Renal cortex interstitium (tissue), 11 donors: ENCODE measurements at regions not wholly inside any gene's neighbourhood (a gene's known extent, or its start where the extent isn't known, plus 50 kb on each side); places are given as distances from the start of the nearest gene placed in this dataset.

Experiments used
- DNase-seq, 11 donors: peaks; one replicate each; pipeline ENCODE4 v3.0.0-alpha.2; 2013; ENCODE audit warnings: low read depth in 9 of 11, low spot score in 4 of 11; ENCODE audit errors: extremely low read depth in 1 of 11

DNA sequence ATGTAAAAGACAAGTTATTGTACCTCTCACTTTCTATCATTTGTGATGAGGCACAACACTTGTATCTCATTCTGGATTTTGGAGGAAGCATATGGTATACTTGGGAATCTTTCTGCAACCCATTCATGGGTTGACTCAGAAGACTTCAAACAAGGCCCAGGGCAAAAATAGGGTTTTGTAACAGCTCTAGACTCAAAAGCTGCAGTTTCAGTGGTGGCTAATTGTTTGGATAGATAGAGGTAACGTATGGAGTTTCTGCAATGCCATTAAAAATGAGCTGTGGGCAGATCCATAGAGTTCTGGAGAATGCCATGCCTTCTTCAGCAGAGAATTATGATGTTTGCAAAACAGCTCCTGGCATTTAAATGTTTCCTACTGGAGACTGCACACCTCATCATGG is 279.6 kb upstream of the VLDLR start:
- no peak for DNase-seq

DNA sequence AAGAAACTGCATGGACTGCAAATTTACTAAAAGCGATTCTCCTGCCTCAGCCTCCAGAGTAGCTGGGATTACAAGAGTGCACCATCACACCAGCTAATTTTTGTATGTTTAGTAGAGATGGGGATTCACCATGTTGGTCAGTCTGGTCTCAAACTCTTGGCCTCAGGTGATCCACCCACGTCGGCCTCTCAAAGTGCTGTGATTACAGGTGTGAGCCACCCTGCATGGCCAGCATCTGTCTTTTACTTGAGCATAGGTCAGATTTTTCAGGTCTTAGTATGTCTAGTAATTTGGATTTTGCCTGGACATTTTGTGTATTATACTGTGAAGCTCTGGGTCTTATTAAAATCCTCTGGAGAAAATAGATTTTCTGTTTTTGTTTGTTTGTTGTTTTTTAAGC is 277.8 kb upstream of the VLDLR start:
- DNase-seq, result no peak

DNA sequence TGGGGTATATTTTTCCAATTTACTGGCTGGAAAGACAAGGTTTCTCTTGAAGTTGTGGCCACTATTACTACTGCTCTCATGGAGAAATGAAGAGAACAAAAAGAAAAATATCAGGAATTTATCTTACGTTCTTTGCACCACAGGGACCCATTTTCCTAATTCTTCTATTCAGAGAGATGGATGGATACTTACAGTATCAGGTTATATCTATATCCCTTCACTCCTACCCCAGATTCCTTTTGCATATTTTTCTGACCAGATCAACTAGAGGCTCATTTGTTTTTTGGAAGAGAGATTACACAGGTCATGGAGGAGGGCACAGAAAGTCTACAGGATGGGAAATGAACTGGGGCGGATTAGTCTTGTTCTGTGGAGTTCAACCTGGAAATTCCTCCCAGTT is 277.2 kb upstream of the VLDLR start:
- no peak for DNase-seq

DNA sequence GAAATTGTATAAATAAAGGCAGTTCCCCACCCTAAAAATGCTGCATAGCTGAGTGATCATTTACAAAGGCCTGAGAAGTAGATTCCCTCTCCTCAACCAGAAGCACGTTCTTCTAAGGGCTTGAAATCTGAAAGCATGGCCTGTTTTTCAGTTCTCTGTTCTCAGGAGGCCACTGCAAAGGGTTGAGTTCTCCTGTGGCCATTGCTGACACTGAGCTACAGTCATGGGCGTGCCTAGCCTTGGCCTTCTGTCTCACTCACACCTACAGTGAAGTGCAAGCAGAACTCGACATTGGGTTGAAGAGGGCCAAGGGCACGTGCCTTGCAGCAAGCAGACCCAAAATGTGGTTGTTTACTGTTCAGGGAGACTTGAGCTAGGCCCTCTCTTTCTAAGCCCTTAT is 276.6 kb upstream of the VLDLR start:
- DNase-seq, result no peak

DNA sequence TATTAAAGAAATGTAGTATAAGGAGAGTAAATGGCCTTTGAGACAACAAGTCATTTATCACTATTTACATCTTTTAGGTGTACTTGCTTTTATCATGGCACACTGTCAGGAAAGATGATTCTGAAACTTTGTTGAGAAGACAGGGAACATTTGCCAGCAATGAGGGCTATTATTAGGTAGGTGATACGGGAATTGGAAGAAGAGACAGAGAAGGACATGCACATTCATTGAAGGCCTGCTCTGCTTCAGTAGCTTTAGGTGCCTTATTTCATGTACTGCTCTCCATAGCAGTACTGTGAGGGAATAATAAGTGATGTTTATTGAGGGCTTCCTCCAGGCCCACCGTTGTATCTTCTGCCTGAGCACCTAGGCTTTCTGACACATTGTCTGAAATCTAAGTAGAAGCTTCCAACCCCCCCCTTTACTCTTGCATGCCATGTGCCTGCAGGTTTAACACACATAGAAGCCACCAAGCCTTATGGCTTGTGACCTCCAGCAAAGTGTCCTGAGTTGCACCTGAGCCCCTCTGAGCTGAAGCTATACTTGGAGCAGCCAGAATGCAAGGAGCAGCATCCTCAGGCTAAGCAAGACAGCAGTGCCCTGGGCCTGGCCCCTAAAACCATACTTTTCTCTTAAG is 275.2 kb upstream of the VLDLR start:
- DNase-seq, result no peak

DNA sequence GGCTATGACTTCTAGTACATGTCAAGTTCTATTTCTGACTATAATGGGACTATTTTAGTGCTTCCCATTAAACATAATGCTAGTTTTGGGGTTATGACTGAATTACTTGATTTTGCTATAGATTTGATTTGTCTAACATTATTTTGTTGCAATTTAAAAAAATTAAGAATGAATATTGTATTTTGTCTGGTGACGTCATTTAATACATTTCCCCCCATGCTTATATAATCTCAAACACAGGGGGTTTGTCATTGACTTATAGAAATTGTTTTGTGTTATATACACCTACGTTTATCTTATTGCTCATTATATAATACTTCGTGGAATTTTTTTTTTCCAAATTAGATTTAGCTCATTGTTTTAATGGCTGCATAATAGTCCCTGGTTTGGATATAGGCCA is 270.3 kb upstream of the VLDLR start:
- no peak for DNase-seq

DNA sequence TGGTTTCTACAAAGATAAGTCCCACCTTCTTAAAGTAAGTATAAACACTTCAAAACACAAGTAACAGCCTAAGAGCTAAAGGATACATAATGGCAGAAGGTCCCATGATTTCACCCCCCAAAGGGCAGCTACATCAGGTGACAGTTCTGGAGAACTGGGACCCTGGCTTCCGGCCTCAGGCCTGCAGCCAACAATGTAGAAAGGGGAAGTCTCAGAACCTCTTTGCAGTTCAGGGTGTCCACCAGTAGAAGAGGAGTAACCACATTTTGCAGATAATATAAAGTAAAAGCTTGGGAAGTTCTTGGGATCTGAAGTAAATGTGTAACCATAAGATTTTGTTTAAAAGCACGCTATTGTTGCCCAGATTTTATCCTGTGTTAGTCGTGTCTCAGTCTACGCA is 267.4 kb upstream of the VLDLR start:
- no peak for DNase-seq

DNA sequence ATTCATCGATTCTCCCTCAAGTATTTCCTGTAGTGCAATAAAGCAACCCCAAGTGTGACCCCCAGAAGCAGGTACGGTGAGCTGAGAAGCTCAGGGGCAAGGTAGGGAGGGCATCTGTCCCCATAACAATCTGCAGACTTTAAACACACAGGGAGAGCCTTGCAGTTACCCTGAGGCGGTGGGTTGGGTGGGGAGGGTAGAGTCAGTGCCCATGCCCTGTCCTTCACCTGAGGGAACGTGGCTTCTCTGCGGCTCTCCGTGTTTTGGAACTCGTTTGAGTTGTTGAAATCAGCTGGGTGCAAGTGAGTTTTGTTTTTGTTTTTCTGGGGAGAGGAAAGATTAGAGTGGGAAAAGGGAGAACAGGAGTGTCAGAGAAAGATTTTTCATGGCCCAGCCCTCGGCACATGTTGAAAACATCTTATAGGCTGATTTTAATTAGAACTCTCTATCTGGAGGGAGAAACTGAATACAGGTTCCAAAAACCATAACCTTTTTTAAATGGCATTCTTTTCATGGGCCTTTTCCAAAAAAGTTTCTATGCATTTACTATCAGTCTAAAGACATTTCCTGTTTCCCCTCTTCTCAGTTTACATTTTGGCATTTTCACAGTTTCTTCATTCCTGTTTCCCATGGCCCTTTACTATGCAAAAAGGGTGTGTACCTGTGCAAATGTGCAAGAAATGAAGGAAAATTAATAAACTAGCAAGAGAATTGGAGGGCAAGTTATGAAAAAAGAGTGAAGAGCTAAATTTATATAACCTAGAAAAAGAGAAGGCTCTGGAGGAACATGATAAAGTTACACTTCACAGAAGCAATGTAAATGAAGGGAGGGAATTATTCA is 266.5 kb upstream of the VLDLR start:
- DNase-seq, result no peak

DNA sequence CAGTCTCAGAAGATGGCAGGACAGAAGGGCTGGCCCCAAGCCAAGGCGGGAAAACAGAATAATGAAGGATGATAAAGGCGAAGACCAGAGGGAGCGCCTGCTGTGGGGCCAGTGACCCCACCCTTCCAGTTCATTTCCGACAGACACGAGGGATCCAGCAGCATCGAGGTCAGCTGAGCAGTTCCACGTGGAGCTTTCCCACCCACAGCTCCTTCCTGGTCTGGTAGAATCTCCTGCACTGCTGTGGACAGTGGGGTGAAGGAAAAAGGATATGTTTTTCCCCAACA is 265.9 kb upstream of the VLDLR start:
- no peak for DNase-seq

DNA sequence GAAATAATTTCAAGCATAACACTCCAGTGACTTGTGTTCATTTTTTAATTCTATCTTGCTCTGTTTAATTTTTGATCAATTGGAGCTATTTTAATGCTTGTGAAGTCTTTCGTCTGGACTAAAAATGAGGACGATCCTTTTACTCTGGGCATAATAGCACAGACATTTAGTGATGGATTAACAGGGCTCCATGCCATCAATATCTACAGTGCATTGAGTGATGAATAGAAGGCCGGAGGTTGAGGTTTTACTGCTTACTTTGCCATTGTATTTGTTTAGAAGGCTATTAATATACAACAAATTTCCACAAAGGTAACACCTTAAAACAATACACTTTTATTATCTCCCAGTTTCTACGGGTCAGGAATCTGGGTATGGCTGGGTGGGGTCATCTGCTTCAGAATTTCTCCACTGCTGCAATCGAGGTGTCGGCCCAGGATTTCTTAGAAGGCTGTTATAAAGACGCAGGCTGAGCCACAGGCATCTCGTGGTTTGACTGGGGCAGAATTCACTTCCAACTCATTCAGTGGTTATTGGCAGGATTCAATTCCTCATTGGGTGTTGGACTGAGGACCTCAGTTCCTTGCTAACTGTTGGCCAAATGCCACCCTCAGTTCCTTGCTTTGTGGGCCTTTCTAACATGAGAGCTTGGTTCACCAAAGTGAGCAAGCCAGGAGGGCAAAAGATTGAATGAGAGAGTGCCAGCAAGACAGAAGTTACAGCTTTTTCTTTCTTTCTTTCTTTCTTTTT is 265.4 kb upstream of the VLDLR start:
- DNase-seq, result no peak

DNA sequence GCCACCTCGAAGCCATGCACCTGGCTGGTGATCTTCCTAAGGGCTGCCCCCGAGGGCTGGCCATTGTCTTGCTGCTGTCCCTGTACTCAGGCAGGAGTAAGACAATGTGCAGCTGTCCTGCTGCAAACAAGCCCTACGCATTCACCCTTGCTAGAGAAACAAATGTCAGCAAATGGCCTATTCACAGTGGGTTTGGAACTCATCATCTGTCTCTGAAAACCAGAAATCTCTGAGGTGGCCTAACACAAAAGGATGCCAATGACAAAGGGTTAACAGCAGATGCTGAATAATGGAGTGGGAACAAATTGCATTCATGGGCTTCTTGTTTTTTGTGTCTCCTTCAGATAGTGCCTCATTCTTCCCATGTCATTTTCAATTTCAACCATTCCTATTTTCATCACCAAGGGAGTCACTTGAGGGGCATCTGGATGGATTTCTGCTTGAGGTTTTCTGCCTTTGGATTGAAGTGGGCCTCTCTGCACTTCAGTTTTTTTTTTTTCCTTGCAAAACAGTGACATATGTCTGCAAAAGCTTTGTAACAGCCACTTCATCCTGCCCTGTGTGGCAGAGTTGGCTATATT is 261.6 kb upstream of the VLDLR start:
- DNase-seq, result no peak

DNA sequence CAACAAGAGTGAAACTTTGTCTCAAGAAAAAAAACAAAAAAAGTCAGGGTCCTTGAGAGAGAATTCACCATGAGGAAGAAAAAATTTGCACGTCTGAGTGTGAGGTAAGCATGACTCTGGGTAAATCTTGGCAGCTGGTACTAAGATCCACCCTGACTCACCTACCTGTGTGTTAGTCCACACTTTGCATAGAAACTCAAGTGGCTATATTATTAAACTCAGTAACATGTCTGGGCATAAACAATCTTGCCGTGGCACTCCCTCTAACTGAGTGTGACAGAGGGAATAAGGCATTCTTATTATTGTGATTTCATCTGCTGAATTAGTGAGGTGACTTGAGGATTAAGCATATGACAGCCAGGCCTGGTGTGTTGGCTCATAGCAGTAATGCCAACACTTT is 259.4 kb upstream of the VLDLR start:
- DNase-seq, result no peak

DNA sequence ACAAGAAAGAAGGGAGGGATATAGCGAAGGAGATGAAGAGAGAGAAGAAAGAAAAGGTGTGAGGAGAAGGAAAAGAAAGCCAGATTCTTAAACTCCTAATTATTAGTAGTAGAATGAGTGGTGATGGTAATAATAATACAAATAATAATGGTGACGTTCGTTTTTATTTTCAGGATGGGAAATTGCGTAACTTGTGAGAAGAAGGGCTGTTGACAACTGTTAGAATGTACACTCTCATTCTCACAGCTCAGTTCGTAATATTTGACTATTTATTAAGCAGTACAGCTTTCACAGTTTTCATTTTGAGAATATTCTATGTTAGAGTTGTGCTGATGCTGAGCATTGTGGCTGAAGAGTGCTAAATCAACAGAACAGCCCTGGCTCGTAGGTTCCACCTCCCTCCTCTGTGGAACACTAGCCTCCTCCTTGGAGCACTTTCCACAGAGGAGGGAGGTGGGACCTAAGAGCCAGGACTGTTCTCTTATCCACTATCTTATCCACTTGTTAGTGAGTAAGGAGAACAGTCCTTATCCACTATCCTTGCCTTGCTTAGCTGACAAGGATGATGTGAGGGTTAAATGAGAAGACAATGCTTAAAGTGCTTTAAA is 258.3 kb upstream of the VLDLR start:
- DNase-seq, result no peak

DNA sequence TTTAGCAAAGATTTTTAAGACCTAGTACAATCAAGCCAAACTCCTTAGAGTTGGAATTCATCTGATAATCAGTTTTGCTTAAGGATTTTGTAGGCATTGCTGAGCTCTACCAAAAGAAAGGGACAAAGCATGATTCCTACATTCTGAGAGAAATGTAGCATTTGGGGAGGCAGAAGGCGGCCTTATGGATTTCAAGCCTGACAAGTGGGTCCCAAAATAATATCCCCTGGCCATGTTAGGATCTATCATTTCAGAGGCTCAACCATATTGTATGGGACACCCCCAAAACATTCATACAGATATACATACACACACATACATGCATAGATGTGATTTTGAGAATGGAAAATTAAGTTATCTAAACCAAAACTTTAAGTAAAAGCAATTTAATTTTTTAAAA is 257.8 kb upstream of the VLDLR start:
- DNase-seq, result no peak

DNA sequence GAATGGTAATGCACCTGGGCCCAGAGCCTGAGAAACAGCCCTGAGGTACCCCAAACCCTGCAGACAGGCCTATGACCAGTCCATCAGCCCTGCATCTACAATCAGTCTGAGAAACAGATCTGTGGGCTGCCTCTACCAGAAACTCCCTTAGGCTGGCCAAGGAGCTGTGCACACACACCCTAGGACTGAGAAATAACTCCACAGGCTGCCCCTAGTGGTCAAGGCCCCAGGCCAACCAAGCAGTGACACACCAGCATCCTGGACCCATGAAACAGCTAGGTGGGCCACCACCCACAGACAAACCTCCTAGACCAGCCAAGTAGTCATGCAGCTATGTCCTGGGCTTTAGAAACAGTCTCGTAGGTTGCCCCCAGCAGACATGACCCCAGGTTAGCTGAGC is 253.6 kb upstream of the VLDLR start:
- no peak for DNase-seq

DNA sequence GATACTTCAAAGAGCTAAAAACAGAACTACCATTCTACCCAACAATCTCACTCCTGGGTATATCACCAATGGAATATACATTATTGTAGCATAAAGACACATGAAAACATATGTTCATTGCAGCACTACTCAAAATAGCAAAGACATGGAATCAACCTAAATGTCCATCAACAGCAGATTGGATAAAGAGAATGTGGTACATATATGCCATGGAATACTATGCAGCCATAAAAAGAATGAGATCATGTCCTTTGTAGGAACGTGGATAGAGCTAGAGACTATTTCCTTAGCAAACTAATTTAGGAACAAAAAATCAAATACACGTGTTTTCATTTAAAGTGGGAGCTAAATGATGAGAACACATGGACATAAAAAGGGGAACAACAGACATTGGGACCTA is 247.9 kb upstream of the VLDLR start:
- DNase-seq, result no peak

DNA sequence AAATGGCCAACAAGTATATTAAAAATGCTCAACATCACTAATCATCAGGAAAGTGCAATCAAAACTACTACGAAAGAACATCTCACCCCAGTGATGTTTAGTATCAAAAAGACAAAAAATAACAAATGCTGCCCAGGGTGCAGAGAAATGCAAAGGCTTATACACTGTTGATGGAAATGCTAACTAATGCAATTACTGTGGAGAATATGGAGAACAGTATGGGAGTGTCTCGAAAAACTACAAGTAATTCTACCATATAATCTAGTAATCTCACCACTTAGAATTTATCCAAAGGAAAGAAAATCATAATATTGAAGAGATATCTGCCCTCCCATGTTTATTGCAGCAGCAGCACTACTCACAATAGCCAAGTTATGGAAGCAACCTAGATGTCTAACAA is 246.5 kb upstream of the VLDLR start:
- no peak for DNase-seq

DNA sequence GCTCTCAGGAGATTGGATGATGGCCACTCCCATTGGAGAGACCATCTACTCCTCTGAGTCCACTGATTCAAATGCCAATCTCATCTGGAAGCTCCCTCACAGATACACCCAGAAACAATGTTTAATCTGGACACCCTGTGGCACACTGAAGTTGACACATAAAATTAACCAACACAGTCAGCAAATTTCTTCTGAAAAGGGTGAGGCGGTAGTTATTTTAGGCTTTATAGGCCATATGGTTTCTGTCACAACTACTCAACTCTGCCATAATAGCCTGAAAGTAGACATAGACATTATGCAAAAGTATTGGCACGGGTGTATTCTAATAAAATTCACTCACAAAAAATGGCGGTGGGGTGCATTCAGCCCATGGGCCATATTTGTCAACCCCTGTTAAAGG is 244.5 kb upstream of the VLDLR start:
- DNase-seq, result no peak

DNA sequence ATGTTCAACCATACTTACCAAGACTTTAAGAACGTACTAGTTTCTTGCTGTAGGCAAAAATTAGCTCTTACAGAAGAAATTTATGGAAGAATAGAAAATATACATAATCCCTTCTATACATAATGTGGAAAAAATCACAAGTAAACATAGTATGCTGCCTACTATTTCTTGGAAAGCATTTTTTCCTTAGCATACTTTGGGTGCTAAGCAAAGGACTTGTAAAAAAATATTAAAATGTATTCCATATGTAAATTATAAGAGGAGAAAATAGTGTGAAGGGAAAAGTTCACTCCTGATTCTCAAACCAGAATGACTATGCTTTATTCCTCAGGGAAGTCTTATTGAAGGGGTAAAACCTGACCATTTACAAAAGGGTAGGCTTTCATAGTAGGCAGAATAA is 243.8 kb upstream of the VLDLR start:
- DNase-seq, result no peak

DNA sequence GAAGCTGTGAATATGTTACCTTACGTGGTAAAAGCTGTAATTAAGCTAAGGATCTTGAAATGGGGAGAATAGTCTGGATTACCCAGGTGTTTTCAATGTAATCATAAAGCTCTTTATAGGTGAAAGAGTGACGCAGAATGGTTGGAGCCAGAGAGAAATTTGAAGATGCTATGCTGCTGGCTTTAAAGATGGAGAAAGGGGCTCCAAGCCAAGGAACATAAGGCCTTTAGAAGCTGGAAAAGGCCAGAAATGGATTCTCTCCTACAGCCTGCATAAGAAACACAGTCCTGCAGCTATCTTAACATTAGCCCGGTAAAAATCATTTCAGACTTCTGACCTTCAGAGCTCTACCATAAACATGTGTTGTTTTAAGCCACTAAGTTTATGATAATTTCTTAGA is 243.3 kb upstream of the VLDLR start:
- no peak for DNase-seq
